LHCN-M2 (cell line): ENCODE measurements at regions not wholly inside any gene's neighbourhood (a gene's known extent, or its start where the extent isn't known, plus 50 kb on each side); places are given as distances from the start of the nearest gene placed in this dataset.

Source experiments
- DNase-seq: peaks from one replicate; pipeline ENCODE4 v3.0.0-alpha.2; 2012; ENCODE audit warnings: low read depth

DNA sequence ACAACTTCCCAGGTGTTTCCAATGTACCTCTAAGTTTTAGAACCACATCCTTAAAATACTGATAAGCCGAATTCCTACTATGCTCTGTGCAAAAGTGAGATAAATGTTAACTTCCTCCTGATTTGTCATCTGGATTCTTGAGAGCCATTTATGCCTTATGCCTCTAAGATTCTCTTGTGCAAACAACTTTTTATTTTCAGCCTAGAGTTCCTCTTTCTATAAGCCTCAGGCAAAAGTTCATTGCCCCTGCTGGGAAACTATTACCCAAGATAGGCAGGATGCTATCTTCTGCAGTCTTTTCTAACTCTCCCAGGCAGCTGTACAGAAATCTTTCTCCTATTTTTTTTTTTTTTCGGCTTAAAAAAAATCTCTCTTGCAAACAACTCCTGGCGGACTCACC lies 216.1 kb downstream of the KCNJ3 start:
- no peak for DNase-seq

DNA sequence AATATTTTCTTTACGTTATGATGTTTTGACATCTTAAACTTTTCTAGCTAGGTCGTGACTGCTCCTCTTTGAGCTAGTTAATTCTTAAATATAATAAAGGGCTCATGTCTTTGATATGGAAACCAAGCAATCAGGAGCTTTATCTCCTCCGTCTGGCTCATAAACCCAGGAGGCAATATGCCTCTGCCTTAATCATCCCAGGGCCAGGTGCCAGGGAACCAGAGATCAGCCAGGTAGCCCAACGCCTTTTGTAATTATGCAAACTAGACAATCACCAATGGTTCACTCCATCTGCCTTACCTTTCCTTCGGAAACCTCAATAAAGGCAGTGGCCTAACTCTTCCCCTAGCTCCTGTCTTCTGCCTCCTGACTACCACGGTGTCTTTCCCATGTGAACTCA lies 213.7 kb downstream of the KCNJ3 start:
- DNase-seq = no peak

DNA sequence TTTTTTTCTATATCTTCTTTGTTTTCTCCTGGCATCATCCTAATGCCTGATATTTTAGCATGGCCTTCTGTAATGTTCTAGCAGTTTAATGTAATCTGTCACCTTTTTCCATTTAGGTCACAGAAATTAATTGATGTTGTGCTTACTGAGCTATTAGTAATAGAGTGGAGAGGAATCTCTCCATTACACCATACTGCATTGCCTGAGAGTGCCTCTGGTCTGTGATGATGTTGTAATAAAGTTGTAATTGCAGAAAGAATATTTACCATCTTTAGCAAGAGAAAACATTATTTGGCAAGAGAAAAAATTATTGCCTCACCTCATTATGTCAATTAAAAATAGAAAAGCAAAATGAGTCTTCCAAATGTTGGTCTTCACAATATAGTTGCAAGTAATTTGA lies 213.2 kb downstream of the KCNJ3 start:
- DNase-seq = no peak

DNA sequence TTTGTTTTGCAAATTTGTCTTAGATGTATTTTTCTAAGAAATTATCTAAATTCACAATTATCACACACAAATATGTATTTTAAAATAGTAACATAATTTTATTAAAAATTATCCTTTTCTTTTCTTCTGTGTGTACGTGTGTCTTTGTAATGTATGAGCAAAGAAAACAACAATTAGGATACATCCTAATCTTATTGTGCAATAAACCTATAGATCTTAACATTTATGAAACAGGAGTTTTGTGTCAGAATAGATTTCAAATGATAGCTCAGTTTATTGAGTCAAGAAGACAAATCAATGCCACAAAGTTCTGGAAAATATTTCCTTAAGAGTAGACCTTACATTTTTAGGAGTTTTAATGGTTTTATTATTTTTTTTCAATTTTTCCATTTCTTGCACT lies 212.2 kb downstream of the KCNJ3 start:
- no peak for DNase-seq

DNA sequence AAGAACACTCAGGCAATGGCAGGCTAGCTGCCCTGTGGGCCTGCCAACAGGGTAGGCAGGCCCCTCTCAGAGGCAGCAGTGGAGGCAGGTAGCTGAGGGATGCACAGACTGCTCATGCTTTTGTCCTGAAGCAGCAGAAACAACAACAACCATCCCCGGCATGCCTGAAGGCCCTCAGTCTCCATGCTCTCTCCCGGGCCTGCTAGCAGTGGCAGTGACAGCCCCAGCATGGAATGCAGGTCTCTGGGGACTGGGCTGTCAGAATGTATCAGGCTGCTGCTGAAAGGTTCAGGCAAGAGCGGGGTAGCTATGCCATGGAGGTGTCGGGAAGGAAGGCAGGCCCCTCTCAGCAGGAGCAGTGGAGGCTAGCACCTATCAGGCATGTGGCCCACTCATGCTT lies 209.8 kb downstream of the KCNJ3 start:
- no peak for DNase-seq
